ENCODE measurements at regions not wholly inside any gene's neighbourhood (a gene's known extent, or its start where the extent isn't known, plus 50 kb on each side); places are given as distances from the start of the nearest gene placed in this dataset.

DNA sequence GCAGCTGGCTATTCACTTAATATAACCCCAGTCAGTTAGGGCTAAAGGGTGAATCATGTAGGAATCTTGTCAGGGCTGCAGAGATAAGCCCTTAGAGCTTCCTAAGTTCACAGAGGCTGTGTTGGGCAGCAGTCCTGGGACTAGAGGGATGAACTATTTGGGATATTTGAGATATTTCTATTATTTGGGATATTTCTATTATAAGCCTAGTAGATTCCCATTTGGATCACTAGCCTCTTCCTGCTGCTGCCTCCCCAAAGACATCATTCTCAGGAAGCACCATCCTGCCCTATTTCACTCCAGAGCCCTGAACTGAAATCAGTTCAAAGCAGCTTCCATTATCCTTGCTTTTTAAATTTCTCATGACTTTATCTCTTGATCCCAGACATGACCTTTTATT, 501.3 kb downstream of the NUF2 start:
- in situ Hi-C loops (cut with HindIII; ENCODE audit: low pct_ligation_motif_present, low pct_unique_long_range_greater_than_20kb, low sequenced_read_pairs): no loop called here
- DNase-seq: no peak

- DNase-seq: no peak
- in situ Hi-C loops (cut with HindIII; ENCODE audit: low pct_ligation_motif_present, low pct_unique_long_range_greater_than_20kb, low sequenced_read_pairs): no loop called here
Measured at GRCh38 chr1:163824006-163824405, 502.3 kb downstream of the NUF2 start.

GRCh38 chr1:163824490-163824889, 502.7 kb downstream of the NUF2 start:
- no peak for DNase-seq
- in situ Hi-C loops (cut with HindIII; ENCODE audit: low pct_ligation_motif_present, low pct_unique_long_range_greater_than_20kb, low sequenced_read_pairs): no loop called here

DNA sequence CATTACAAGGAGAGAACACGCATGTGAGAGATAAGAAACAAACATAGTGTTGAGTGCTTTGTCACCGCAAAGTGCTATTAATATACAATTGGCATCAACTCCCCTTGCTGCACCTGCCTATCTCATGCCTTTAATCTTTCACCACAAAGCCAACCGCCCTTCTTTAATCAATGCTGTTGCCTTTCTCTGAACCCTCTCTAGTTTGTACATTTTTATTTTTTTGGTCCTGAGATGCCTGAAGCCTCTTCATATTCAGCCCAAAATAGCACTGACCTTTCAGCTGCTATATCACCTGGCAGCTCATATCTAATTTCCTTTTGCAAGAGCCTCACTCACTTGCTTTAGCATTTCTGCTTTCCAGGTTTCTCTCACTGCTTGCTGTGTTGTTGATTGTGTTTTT, 504.7 kb downstream of the NUF2 start:
- in situ Hi-C loops (cut with HindIII; ENCODE audit: low pct_ligation_motif_present, low pct_unique_long_range_greater_than_20kb, low sequenced_read_pairs): no loop called here
- DNase-seq: no peak

DNA sequence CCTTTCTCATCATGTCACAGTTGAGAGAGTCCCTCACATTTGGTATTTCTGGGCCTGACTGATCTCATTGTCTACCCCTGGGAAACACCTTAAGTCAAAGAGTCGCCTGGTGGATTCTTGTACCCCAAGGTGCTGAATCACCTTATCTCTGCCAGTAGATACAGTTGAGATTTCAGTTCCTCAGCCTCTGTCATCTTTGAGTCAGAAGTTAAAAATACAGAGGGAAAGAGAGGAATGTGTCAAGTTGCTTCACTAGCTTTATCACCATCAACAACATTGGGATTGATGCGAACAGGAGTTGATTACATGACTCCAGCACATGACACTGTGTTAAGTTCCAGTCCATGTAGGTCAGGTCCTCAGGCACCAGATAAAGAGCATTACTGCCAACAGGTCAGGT, 513.0 kb downstream of the NUF2 start:
- DNase-seq: no peak
- in situ Hi-C loops (cut with HindIII; ENCODE audit: low pct_ligation_motif_present, low pct_unique_long_range_greater_than_20kb, low sequenced_read_pairs): no loop called here

DNA sequence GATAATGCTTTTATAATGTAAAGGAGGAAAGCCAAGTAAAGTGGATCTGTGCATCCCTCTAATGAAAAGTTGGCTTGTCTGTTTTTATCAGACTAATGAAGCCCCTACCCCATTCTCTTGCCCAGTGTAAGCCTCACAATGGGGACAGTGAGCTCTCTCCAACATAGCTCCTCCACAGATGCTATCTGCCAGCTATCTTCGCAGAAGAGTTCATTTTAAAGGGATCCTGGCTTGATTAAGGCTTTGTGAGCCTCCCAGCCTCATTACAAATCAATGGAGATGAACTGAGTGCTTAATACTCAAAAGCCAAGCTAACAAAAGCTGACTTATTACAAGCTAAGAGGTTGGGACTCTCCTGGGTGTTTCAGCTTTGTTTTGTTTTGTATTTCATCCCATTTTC, 514.7 kb downstream of the NUF2 start:
- no peak for DNase-seq
- in situ Hi-C loops (cut with HindIII; ENCODE audit: low pct_ligation_motif_present, low pct_unique_long_range_greater_than_20kb, low sequenced_read_pairs): no loop called here

DNA sequence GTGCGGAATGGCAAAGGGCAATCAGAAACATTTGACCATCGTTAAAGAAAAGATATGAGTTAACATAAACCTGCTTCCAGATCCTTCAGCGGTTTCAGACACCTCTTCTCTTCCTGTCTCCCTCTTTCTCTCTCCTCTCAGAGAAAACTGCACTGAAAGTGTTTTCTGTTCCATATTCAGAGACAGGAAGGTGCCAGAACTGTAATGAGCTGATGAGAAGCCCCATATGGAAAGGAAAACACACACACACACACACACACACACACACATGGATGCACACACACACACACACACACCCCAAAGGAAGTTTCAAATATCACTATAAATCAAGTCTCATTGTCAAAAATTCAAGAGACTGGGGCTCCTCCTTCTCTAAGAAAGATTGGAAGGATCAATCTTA, 515.5 kb downstream of the NUF2 start:
- DNase-seq: no peak
- in situ Hi-C loops (cut with HindIII; ENCODE audit: low pct_ligation_motif_present, low pct_unique_long_range_greater_than_20kb, low sequenced_read_pairs): no loop called here

DNA sequence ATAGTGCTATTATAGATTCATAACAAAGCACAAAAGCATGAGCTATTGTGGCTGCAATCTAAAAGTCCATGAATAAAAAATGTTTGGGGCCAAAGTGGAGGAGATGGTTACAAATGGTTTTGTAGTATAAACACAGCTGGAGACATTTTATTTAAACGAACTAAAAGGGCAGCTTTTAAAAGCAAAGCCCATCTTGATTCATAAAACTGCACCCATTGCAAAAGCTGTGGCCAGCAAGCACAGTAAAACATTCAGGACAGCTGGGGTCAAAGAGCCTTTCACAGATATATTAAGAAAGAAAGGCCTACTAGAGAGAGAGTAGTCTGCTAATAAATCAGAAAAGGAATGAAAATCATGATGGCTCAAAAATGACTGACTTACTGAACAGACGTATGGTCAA, 520.8 kb downstream of the NUF2 start:
- in situ Hi-C loops (cut with HindIII; ENCODE audit: low pct_ligation_motif_present, low pct_unique_long_range_greater_than_20kb, low sequenced_read_pairs): no loop called here
- DNase-seq: no peak

GRCh38 chr1:163844459-163844858, 522.7 kb downstream of the NUF2 start:
- in situ Hi-C loops (cut with HindIII; ENCODE audit: low pct_ligation_motif_present, low pct_unique_long_range_greater_than_20kb, low sequenced_read_pairs): no loop called here
- no peak for DNase-seq

DNA sequence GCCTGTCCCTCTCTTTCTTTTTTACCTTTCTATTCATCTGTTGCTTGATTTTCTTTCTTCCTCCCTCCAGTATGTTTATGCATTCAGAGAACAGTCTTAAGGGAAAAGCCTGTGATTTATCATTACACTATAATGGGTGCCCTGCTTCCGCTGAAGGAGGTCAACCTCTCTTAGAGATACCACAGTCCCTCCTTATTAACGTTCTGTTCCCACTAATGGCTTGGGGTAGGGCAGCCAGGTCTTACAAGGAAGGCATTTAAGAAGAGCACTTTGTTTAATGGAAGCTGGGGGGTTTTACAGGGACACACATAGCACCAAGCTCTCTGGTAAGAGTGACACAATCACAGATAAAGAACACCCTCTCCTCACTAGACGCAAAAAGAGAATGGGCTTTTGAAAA, 523.5 kb downstream of the NUF2 start:
- DNase-seq: no peak
- in situ Hi-C loops (cut with HindIII; ENCODE audit: low pct_ligation_motif_present, low pct_unique_long_range_greater_than_20kb, low sequenced_read_pairs): no loop called here

DNA sequence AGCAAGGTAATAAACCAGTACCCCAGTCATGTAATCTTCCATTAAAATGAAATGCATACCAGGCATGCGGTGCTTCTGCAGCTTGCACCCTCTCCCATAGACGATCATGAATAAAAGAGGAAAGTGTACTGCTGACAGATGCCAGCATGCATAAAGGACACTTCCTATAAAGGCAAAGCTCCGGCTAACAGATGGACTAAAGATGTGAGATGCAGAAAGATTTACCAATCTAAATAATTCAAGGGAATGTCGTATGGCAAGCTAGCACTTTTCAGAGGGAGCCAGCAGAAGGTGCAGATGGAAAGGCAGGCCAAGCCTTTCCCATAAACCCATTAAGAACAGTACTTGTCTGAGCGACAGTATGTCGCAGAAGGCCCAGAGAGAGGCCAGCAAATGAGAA, 542.0 kb downstream of the NUF2 start:
- in situ Hi-C loops (cut with HindIII; ENCODE audit: low pct_ligation_motif_present, low pct_unique_long_range_greater_than_20kb, low sequenced_read_pairs): no loop called here
- no peak for DNase-seq

DNA sequence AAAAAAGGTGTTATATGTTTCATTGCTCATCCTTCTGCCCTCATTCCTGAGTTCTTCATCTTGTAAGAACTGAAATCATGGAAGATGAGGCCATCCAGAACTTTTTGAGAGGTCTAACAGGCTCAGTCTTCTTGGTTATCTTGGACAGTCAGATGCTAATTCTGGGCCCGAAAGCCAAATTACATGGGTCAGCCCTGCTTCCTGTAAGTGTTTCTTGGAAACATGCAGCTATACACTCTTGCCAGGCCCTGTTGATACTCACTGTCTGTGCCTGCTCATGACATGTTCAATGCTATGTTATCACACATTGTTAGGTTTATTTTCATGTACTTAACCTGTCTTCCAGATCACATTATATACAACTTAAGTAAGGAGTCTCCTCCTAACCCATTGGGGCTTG, 542.5 kb downstream of the NUF2 start:
- in situ Hi-C loops (cut with HindIII; ENCODE audit: low pct_ligation_motif_present, low pct_unique_long_range_greater_than_20kb, low sequenced_read_pairs): no loop called here
- no peak for DNase-seq

GRCh38 chr1:163866564-163866963, 544.8 kb downstream of the NUF2 start:
- in situ Hi-C loops (cut with HindIII; ENCODE audit: low pct_ligation_motif_present, low pct_unique_long_range_greater_than_20kb, low sequenced_read_pairs): no loop called here
- no peak for DNase-seq

GRCh38 chr1:163870666-163871065, 548.9 kb downstream of the NUF2 start:
- no peak for DNase-seq
- in situ Hi-C loops (cut with HindIII; ENCODE audit: low pct_ligation_motif_present, low pct_unique_long_range_greater_than_20kb, low sequenced_read_pairs): no loop called here

- no peak for DNase-seq
- in situ Hi-C loops (cut with HindIII; ENCODE audit: low pct_ligation_motif_present, low pct_unique_long_range_greater_than_20kb, low sequenced_read_pairs): no loop called here
Measured at GRCh38 chr1:163872067-163872466, 550.3 kb downstream of the NUF2 start.

DNA sequence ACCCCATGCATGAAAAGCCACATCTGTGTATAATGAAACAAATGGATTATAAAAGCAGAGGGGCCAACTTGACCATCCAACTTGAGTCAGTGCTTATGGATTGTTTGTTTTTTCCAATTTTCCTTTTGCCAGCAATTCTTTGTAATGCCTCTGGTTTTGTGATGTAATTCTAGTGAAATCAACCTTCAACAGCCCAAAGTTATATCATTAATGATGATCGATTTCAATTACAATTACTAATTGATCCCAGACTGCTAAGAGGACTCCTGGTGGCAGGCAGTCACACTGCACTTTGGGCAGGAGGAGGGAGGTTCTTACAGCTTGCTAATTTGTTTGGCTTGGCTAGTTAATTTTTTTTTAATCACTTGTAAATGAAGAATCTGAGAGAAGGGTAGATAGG, 552.3 kb downstream of the NUF2 start:
- DNase-seq: no peak
- in situ Hi-C loops (cut with HindIII; ENCODE audit: low pct_ligation_motif_present, low pct_unique_long_range_greater_than_20kb, low sequenced_read_pairs): no loop called here

GRCh38 chr1:163875200-163875926, 553.6 kb downstream of the NUF2 start:
- DNase-seq: no peak
- in situ Hi-C loops (cut with HindIII; ENCODE audit: low pct_ligation_motif_present, low pct_unique_long_range_greater_than_20kb, low sequenced_read_pairs): no loop called here

DNA sequence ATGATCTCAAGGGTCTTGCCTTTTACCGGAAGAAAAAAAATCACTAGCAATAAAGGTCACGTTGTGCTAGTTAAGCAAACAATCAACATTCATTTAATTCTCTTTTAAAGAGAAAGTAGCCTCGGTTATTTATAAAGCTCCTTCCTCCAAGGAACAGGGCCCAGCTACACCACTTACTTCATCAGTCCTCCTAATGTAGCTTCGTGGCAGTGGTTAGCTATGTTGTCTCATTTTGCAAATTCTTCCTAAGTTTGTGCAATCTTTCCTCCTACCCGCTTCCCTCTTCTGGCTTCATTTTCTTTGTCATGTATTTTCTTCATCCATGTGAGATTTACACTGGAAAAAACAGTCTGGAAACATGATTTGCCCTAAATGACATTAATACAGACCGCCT, 554.2 kb downstream of the NUF2 start:
- no peak for DNase-seq
- in situ Hi-C loops (cut with HindIII; ENCODE audit: low pct_ligation_motif_present, low pct_unique_long_range_greater_than_20kb, low sequenced_read_pairs): no loop called here

DNA sequence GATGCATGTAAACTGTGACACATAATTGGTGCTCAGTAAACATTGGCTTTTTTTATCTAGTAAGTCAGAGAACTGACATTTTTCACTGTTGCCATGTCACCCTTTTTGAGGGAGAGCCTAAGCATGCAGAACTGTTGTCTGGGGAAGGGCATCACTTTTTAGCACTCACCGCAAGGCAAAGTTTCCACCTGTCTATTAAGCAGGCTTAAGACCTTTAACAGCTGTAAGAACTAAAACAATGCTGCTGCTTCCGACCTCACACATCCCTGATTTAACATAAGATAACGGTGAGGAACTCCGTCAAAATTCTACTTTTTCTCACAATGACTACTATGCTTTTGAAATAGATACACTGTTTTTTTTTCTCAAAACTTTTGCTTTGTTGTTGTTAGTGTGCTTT, 554.8 kb downstream of the NUF2 start:
- in situ Hi-C loops (cut with HindIII; ENCODE audit: low pct_ligation_motif_present, low pct_unique_long_range_greater_than_20kb, low sequenced_read_pairs): no loop called here
- DNase-seq: no peak

DNA sequence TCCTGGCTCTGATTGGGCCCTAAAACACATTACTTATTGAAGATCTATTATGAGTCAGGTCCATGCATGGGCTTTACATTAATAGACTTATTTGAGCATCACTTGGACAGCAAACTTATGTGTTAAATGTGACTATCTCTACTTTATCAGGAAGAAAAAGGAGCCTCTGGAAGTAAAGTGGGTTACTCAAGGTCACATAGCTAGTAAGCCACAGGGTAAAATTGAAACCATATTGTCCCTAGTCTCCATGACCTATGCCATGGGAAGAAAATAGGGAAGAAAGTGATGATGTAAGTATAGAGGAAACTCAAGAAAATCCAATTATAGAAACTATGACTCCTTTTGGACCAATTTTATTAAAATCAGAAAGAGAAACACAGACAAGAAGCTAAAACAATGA, 555.3 kb downstream of the NUF2 start:
- DNase-seq: no peak
- in situ Hi-C loops (cut with HindIII; ENCODE audit: low pct_ligation_motif_present, low pct_unique_long_range_greater_than_20kb, low sequenced_read_pairs): no loop called here

DNA sequence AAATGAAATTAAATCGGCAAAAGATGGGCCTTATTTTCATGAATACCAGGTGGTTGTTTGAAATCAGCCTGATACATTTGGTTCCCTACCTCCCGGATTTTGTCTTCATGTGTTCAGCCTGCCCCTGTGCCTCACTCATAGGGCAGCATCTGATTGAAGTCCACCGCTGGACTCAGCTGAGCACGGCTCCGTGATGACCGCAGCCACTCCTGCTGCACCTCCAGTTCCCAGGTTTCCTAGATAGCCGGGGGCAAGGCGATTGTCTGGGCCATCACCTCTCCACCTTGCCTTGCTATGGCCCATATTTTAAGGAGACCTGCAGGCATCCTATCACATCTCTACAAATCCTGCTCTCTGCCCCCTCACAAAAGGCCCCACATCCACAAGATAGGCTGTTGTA, 563.8 kb downstream of the NUF2 start:
- in situ Hi-C loops (cut with HindIII; ENCODE audit: low pct_ligation_motif_present, low pct_unique_long_range_greater_than_20kb, low sequenced_read_pairs): no loop called here
- no peak for DNase-seq
